OCI-LY3 (cell line): ENCODE measurements at regions not wholly inside any gene's neighbourhood (a gene's known extent, or its start where the extent isn't known, plus 50 kb on each side); places are given as distances from the start of the nearest gene placed in this dataset.

ENCODE experiments used
- H2AFZ ChIP-seq: fragments of 200-600, 300-600 bp; shearing (Covaris generic); 2 replicates; pipeline ENCODE4 v1.6.0; 2014; ENCODE audit warnings: antibody characterized with exemption, low read depth, low read length
- H3K27ac ChIP-seq: fragments of 200-600, 300-600 bp; sonication (generic); 2 replicates; pipeline ENCODE4 v1.5.1; 2014; ENCODE audit warnings: mild to moderate bottlenecking, low read length, moderate library complexity, mixed read lengths
- H3K27me3 ChIP-seq: fragments of 200-600, 300-600 bp; sonication (generic); 2 replicates; pipeline ENCODE4 v1.6.1; 2014; ENCODE audit warnings: low read depth, low read length, mixed read lengths
- H3K36me3 ChIP-seq: fragments of 200-600, 300-600 bp; sonication (generic); replicated peaks from 2 replicates; pipeline ENCODE3; 2014; ENCODE audit warnings: low read depth, low read length, mixed read lengths
- H3K4me1 ChIP-seq: fragments of 300-600, 200-600 bp; sonication (generic); 2 replicates; pipeline ENCODE4 v1.6.1; 2014; ENCODE audit warnings: low read length, mixed read lengths
- H3K4me2 ChIP-seq: fragments of 200-600, 300-600 bp; sonication (generic); 2 replicates; pipeline ENCODE4 v1.6.1; 2014; ENCODE audit warnings: low read length, mixed read lengths
- H3K4me3 ChIP-seq: fragments of 300-600, 200-600 bp; sonication (generic); 2 replicates; pipeline ENCODE4 v1.5.1; 2014; ENCODE audit warnings: antibody characterized with exemption, mild to moderate bottlenecking, low read length, moderate library complexity
- H3K79me2 ChIP-seq: fragments of 300-600, 200-600 bp; shearing (Covaris generic); 2 replicates; pipeline ENCODE4 v1.6.1; 2014; ENCODE audit warnings: mild to moderate bottlenecking, low read length, mixed read lengths
- H3K9ac ChIP-seq: fragments of 300-600, 200-600 bp; shearing (Covaris generic); 2 replicates; pipeline ENCODE4 v1.6.0; 2014; ENCODE audit warnings: mild to moderate bottlenecking, low read length, moderate library complexity
- H3K9me3 ChIP-seq: fragments of 200-600, 300-600 bp; shearing (Covaris generic); 2 replicates; pipeline ENCODE4 v1.6.1; 2014; ENCODE audit warnings: low read length, mixed read lengths; ENCODE audit not compliant: insufficient read depth
- H4K20me1 ChIP-seq: fragments of 200-600, 300-600 bp; sonication (generic); 2 replicates; pipeline ENCODE4 v1.6.1; 2016; ENCODE audit warnings: low read length, mixed read lengths; ENCODE audit not compliant: insufficient read depth
- CTCF ChIP-seq: fragments of 200-600, 300-600 bp; sonication (generic); IDR thresholded peaks from 2 replicates; pipeline ENCODE4 v1.5.1; 2014; ENCODE audit warnings: antibody characterized with exemption, low read length, low read depth
- EZH2phosphoT487 ChIP-seq: fragments of 200-600 bp; shearing (Covaris generic); IDR thresholded peaks from 2 replicates; pipeline ENCODE4 v1.6.1; 2018; ENCODE audit warnings: antibody characterized with exemption, mixed run types, low read depth

DNA sequence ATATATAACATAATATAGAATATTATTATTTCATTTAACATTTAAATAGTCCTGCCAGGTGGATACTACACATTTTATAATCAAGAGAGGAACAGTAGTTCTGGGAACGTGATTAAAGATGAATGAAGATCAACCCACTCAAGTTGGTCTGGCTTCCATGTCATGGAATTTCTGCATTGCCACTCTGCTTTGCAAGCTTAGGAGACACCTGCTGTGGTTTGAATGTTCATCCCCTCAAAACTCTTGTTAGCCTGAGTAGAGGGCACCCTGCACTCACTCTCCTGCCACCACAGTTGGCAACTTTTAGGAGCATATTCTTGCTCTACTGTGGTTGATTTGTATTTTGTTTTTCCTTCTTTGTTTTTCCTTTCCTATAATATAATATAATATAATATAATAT is 153.2 kb downstream of the GLUL start:
- Histone ChIP-seq H3K79me2 (no peaks in the 10 kb centered on the region), H3K4me1 (peaks cover 5% of the 10 kb centered on the region; the same call in 1 of the 2 replicates), H3K4me3 (no peak overlapping the region), H4K20me1 (no peaks in the 10 kb centered on the region), H3K27me3 (peaks cover 38% of the 10 kb centered on the region), H3K9ac (no peak overlapping the region), H3K4me2 (no peak overlapping the region), H2AFZ (no peak overlapping the region), H3K9me3 (no peaks in the 10 kb centered on the region), H3K36me3 (no peaks in the 10 kb centered on the region), H3K27ac (no peak overlapping the region)
- no peak for TF ChIP-seq CTCF
- no peak for TF ChIP-seq EZH2phosphoT487

DNA sequence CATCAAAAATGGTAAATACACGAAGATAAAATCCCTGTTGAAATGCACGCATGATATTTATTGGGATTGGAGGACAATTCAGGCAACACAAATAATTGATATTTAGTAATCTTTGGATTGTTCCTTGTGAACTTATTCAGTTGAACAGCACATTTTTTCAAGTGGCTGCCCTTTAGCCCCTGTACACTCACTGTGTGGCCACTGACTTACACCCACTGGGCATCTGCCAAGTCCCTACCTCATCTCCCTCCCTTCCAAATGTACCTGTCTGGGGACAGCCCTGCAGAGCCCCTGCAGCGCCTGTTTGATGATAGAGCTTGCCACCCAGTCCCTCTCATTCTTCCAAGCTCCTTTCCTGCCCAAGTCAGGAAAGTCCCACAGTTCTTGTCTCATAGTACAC is 154.3 kb downstream of the GLUL start:
- H3K27me3 ChIP-seq = peaks cover 29% of the 10 kb centered on the region
- no peaks in the 10 kb centered on the region for H3K9me3 ChIP-seq
- no peaks in the 10 kb centered on the region for H4K20me1 ChIP-seq
- no peak overlapping the region for H3K4me3 ChIP-seq
- H3K79me2 ChIP-seq = no peaks in the 10 kb centered on the region
- no peak for TF ChIP-seq CTCF
- TF ChIP-seq EZH2phosphoT487 = no peak
- H3K4me1 ChIP-seq = peaks cover 5% of the 10 kb centered on the region; the same call in 1 of the 2 replicates
- H3K36me3 ChIP-seq = no peaks in the 10 kb centered on the region
- H3K27ac ChIP-seq = no peak overlapping the region
- no peak overlapping the region for H3K4me2 ChIP-seq
- no peak overlapping the region for H2AFZ ChIP-seq
- no peak overlapping the region for H3K9ac ChIP-seq

GRCh38 chr1:182236651-182237077 is 154.9 kb downstream of the GLUL start:
- no peak for TF ChIP-seq CTCF
- no peak for TF ChIP-seq EZH2phosphoT487
- H2AFZ ChIP-seq = no peak overlapping the region
- H3K9ac ChIP-seq = no peak overlapping the region
- no peaks in the 10 kb centered on the region for H3K9me3 ChIP-seq
- H3K79me2 ChIP-seq = no peaks in the 10 kb centered on the region
- H3K27ac ChIP-seq = no peak overlapping the region
- H3K27me3 ChIP-seq = peaks cover 23% of the 10 kb centered on the region
- peaks cover 5% of the 10 kb centered on the region; the same call in 1 of the 2 replicates for H3K4me1 ChIP-seq
- no peaks in the 10 kb centered on the region for H3K36me3 ChIP-seq
- no peaks in the 10 kb centered on the region for H4K20me1 ChIP-seq
- H3K4me2 ChIP-seq = no peak overlapping the region
- H3K4me3 ChIP-seq = no peak overlapping the region

GRCh38 chr1:182235952-182236650 is 155.5 kb downstream of the GLUL start:
- H3K27me3 ChIP-seq = peaks cover 22% of the 10 kb centered on the region
- TF ChIP-seq CTCF (no peak), EZH2phosphoT487 (no peak)
- H3K4me3 ChIP-seq = no peak overlapping the region
- H3K9ac ChIP-seq = no peak overlapping the region
- peak overlapping the region; percentile 67 for H2AFZ ChIP-seq
- no peaks in the 10 kb centered on the region for H3K79me2 ChIP-seq
- H3K9me3 ChIP-seq = no peaks in the 10 kb centered on the region
- no peaks in the 10 kb centered on the region for H4K20me1 ChIP-seq
- H3K4me2 ChIP-seq = no peak overlapping the region
- peaks cover 5% of the 10 kb centered on the region; the same call in 1 of the 2 replicates for H3K4me1 ChIP-seq
- no peaks in the 10 kb centered on the region for H3K36me3 ChIP-seq
- no peak overlapping the region for H3K27ac ChIP-seq
